ENCODE measurements at regions not wholly inside any gene's neighbourhood (a gene's known extent, or its start where the extent isn't known, plus 50 kb on each side); places are given as distances from the start of the nearest gene placed in this dataset.

DNA sequence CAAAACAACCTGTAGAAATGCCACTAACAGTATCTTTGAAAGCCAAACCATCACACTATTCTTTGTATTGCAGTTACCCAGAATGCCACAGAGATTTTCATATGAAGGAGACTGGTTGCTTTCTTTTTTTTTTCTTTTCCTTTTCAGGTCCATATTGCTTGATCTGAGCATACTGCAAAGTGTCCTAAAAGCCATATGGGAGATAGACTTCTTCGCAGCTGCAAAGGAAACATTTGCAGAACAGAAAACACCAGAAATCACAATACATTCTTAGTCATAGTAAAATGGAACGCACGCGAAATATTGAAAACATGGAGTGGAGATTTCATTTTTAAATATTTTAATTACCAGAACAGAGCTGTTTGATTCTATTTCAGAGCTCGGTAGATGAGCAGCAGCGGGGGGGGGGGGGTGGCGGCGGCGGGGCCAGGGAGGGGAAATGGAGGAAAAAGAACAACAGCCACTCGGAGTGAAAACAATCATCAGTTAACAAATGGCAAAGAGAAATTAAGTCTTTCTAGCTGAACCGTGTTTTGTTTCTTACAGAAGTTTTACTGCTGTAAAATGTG is 284.1 kb downstream of the NFIB start:
- no peaks in the 10 kb centered on the region for H3K27me3 ChIP-seq (replicated peaks; ENCODE audit: insufficient read depth, low read depth, low read length, poor library complexity)
- DNase-seq (ENCODE audit: low spot score): peak; percentile 6
- peak overlapping the region; percentile 89 for H3K27ac ChIP-seq (ENCODE audit: low read depth, low read length, poor library complexity, severe bottlenecking)
- intact Hi-C loops (cut with micrococcal nuclease; ENCODE audit: unreplicated experiment): loop anchor here (2.0 to 10.0 kb wide), 3 partner anchors 67 to 385 kb away; no protein-coding TSS in a partner anchor
- H3K4me1 ChIP-seq (ENCODE audit: insufficient read depth, low read length, poor library complexity, severe bottlenecking): peaks cover 51% of the 10 kb centered on the region
- H3K4me3 ChIP-seq (ENCODE audit: low read depth, low read length, poor library complexity, severe bottlenecking): peak overlapping the region; percentile 31
- no peaks in the 10 kb centered on the region for H3K36me3 ChIP-seq (ENCODE audit: insufficient read depth, low read length, poor library complexity, severe bottlenecking)
- no peaks in the 10 kb centered on the region for H3K9me3 ChIP-seq (ENCODE audit: low read depth, low read length, poor library complexity, severe bottlenecking)
- ChIA-PET CTCF (interaction anchor here (0.6 kb wide), 1 partner anchor 631 kb away, joined by 3 read pairs; no protein-coding TSS in a partner anchor), POLR2A (ENCODE audit: low non-redundant PET) (no interaction called here)
- TF ChIP-seq, protein P1, sequence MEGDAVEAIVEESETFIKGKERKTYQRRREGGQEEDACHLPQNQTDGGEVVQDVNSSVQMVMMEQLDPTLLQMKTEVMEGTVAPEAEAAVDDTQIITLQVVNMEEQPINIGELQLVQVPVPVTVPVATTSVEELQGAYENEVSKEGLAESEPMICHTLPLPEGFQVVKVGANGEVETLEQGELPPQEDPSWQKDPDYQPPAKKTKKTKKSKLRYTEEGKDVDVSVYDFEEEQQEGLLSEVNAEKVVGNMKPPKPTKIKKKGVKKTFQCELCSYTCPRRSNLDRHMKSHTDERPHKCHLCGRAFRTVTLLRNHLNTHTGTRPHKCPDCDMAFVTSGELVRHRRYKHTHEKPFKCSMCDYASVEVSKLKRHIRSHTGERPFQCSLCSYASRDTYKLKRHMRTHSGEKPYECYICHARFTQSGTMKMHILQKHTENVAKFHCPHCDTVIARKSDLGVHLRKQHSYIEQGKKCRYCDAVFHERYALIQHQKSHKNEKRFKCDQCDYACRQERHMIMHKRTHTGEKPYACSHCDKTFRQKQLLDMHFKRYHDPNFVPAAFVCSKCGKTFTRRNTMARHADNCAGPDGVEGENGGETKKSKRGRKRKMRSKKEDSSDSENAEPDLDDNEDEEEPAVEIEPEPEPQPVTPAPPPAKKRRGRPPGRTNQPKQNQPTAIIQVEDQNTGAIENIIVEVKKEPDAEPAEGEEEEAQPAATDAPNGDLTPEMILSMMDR (conservative IDR thresholded peaks at IDR 0.05; ENCODE audit: low read depth, low read length): no peak
- no peak for TF ChIP-seq EZH2 (IDR thresholded peaks at IDR 0.05; ENCODE audit: borderline replicate concordance, low read depth, low read length, poor library complexity, severe bottlenecking)
- BruUV-seq (replicated peaks): no TSS peak

- Histone ChIP-seq H3K4me3 (ENCODE audit: low read depth, low read length, poor library complexity, severe bottlenecking) (no peak overlapping the region), H3K36me3 (ENCODE audit: insufficient read depth, low read length, poor library complexity, severe bottlenecking) (no peaks in the 10 kb centered on the region), H3K4me1 (ENCODE audit: insufficient read depth, low read length, poor library complexity, severe bottlenecking) (peaks cover 51% of the 10 kb centered on the region), H3K27me3 (replicated peaks; ENCODE audit: insufficient read depth, low read depth, low read length, poor library complexity) (no peaks in the 10 kb centered on the region), H3K9me3 (ENCODE audit: low read depth, low read length, poor library complexity, severe bottlenecking) (no peaks in the 10 kb centered on the region), H3K27ac (ENCODE audit: low read depth, low read length, poor library complexity, severe bottlenecking) (no peak overlapping the region)
- intact Hi-C loops (cut with micrococcal nuclease; ENCODE audit: unreplicated experiment): loop anchor here (5.0 to 10.0 kb wide), 2 partner anchors 295 to 388 kb away; no protein-coding TSS in a partner anchor
- TF ChIP-seq EZH2 (IDR thresholded peaks at IDR 0.05; ENCODE audit: borderline replicate concordance, low read depth, low read length, poor library complexity, severe bottlenecking): no peak
- TF ChIP-seq, protein P1 (conservative IDR thresholded peaks at IDR 0.05; ENCODE audit: low read depth, low read length): no peak
- DNase-seq (ENCODE audit: low spot score): no peak
- CTCF ChIA-PET: no interaction called here
- BruUV-seq (replicated peaks): no TSS peak
- POLR2A ChIA-PET (ENCODE audit: low non-redundant PET): no interaction called here
Measured at GRCh38 chr9:14027116-14027800, 286.7 kb downstream of the NFIB start.

DNA sequence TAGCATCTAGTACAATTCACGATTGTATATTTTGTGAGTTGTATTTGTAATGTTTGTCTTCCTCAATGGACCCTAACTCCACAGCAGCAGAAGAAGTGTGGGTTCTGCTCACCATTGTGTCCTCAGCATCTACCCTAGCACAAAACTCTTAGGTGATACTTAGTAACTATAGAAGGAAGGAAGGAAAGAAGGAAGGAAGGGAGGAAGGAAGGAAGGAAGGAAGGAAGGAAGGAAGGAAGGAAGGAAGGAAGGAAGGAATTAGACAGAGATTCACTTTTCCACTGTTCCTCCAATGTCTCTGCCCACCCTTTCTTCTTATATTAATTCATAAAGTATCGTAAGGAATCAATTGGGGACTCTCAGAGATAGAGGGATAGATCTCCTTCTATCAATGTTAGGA is 288.2 kb downstream of the NFIB start:
- intact Hi-C loops (cut with micrococcal nuclease; ENCODE audit: unreplicated experiment): loop anchor here (5.0 to 10.0 kb wide), 2 partner anchors 297 to 389 kb away; no protein-coding TSS in a partner anchor
- Histone ChIP-seq H3K4me1 (ENCODE audit: insufficient read depth, low read length, poor library complexity, severe bottlenecking) (peaks cover 38% of the 10 kb centered on the region), H3K9me3 (ENCODE audit: low read depth, low read length, poor library complexity, severe bottlenecking) (no peaks in the 10 kb centered on the region), H3K36me3 (ENCODE audit: insufficient read depth, low read length, poor library complexity, severe bottlenecking) (no peaks in the 10 kb centered on the region), H3K27ac (ENCODE audit: low read depth, low read length, poor library complexity, severe bottlenecking) (peak overlapping the region; percentile 71), H3K27me3 (replicated peaks; ENCODE audit: insufficient read depth, low read depth, low read length, poor library complexity) (no peaks in the 10 kb centered on the region), H3K4me3 (ENCODE audit: low read depth, low read length, poor library complexity, severe bottlenecking) (no peak overlapping the region)
- peak; percentile 59 for DNase-seq (ENCODE audit: low spot score)
- ChIA-PET POLR2A (ENCODE audit: low non-redundant PET) (no interaction called here), CTCF (no interaction called here)
- TF ChIP-seq, protein P1 (conservative IDR thresholded peaks at IDR 0.05; ENCODE audit: low read depth, low read length): no peak
- no peak for TF ChIP-seq EZH2 (IDR thresholded peaks at IDR 0.05; ENCODE audit: borderline replicate concordance, low read depth, low read length, poor library complexity, severe bottlenecking)
- BruUV-seq (replicated peaks): no TSS peak

Measured in A673 (cell line).